ENCODE measurements at regions not wholly inside any gene's neighbourhood (a gene's known extent, or its start where the extent isn't known, plus 50 kb on each side); places are given as distances from the start of the nearest gene placed in this dataset.

GRCh38 chr1:199687321-199687720 lies 340.2 kb upstream of the NR5A2 start:
- in situ Hi-C loops (cut with MboI): loop anchor here (5.0 to 25.0 kb wide), 2 partner anchors 600 to 820 kb away; no protein-coding TSS in a partner anchor
- no peak for ATAC-seq
- DNase-seq (ENCODE audit: low read depth, low spot score): no peak
- ChIA-PET POLR2A (interaction anchor here (0.6 kb wide), 1 partner anchor 339 kb away, joined by 3 read pairs; no protein-coding TSS in a partner anchor), CTCF (interaction anchor here (0.8 to 1.6 kb wide), 8 partner anchors 23 to 867 kb away, joined by 3 to 6 read pairs (median 4); no protein-coding TSS in a partner anchor), SMC1A (ENCODE audit: uncharacterized antibody, unreplicated experiment) (interaction anchor here (0.9 to 5.3 kb wide), 4 partner anchors 587 to 804 kb away, joined by 3 to 23 read pairs (median 5); no protein-coding TSS in a partner anchor), RAD21 (ENCODE audit: unreplicated experiment) (interaction anchor here (0.7 kb wide), 1 partner anchor 589 kb away, joined by 4 read pairs; no protein-coding TSS in a partner anchor)
- Histone ChIP-seq H2AFZ (ENCODE audit: control insufficient read depth, low read depth, low read length) (no peak overlapping the region), H4K20me1 (ENCODE audit: control insufficient read depth, insufficient read depth) (no peaks in the 10 kb centered on the region), H3K4me2 (ENCODE audit: control insufficient read depth, insufficient read depth) (no peak overlapping the region), H3K9ac (ENCODE audit: control insufficient read depth, insufficient read depth, low read length) (no peak overlapping the region), H3K27me3 (replicated peaks in 1 of 2; ENCODE audit: control insufficient read depth in 2 of 2, insufficient read depth in 2 of 2, low read length in 1 of 2) (peaks cover 0 to 4% of the 10 kb centered on the region in 2 experiments; a peak in 2 of 4 replicates), H3K4me3 (no peak overlapping the region), H3K9me3 (replicated peaks; ENCODE audit: control insufficient read depth, insufficient read depth, low read length) (no peaks in the 10 kb centered on the region), H3K4me1 (ENCODE audit: control insufficient read depth, insufficient read depth, low read length) (no peaks in the 10 kb centered on the region), H3K79me2 (ENCODE audit: control insufficient read depth, insufficient read depth, low read length) (no peaks in the 10 kb centered on the region), H3K36me3 (ENCODE audit: control insufficient read depth in 2 of 2, insufficient read depth in 2 of 2, low read length in 1 of 2) (no peaks in the 10 kb centered on the region), H3K27ac (ENCODE audit: control insufficient read depth, insufficient read depth) (no peak overlapping the region)
- intact Hi-C loops (cut with micrococcal nuclease; ENCODE audit: unreplicated experiment): loop anchor here (10.0 kb wide), 2 partner anchors 337 to 447 kb away; partner anchors contain the start of gene NR5A2
- no peak for FAIRE-seq
- BruUV-seq (replicated peaks): no TSS peak
- no peak for TF ChIP-seq MTA2 (IDR thresholded peaks at IDR 0.05; ENCODE audit: low read depth)
- no peak for TF ChIP-seq ETV6 (conservative IDR thresholded peaks at IDR 0.05 in 1 of 2, IDR thresholded peaks at IDR 0.05 in 1 of 2; ENCODE audit: borderline replicate concordance in 1 of 2, low read depth in 1 of 2)
- no peak for TF ChIP-seq PKNOX1 (IDR thresholded peaks at IDR 0.05)
- TF ChIP-seq SP1 (IDR thresholded peaks at IDR 0.05; ENCODE audit: low read depth, low read length): no peak
- no peak for TF ChIP-seq RCOR1 (conservative IDR thresholded peaks at IDR 0.05; ENCODE audit: low read depth, low read length)
- TF ChIP-seq FOXM1 (IDR thresholded peaks at IDR 0.05; ENCODE audit: low read depth, low read length): no peak
- no peak for TF ChIP-seq TAF1 (IDR thresholded peaks at IDR 0.05; ENCODE audit: borderline replicate concordance, low read depth, low read length)
- 11% methylated on average over 4 of the region's 4 CpGs for WGBS (ENCODE audit: insufficient coverage, insufficient replicate concordance, low lambda C conversion rate, missing lambda C conversion rate)
